ENCODE measurements at regions not wholly inside any gene's neighbourhood (a gene's known extent, or its start where the extent isn't known, plus 50 kb on each side); places are given as distances from the start of the nearest gene placed in this dataset.

DNA sequence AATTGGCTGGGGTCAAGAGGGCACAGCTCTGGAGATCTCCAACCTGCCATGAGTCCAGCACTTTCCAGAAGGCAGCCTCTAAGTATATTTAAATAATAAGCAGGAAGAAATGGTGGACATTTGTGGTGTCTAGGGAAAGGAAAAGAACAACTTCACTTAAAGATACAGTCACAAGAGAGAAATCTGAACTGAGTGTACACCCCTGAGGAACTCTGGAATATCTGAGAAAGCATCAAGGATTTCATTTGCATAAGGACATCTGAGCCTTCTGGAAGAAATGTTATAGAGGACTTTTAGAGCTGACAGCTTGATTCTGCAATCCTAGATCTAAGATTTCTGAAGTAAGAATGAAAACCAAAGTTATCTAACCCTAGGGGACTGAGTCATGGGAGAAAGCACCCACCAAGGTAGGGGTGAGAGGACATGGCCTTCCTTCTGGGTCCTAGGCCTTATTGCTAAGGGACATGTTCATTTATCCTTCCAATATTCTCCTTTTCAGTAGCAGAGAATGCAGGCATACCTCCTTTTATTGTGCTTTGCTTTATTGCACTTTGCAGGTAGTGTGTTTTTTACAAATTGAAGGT is 253.4 kb upstream of the SLC24A2 start:
- POLR2A ChIA-PET, result no interaction called here
- DNase-seq (ENCODE audit: unreplicated experiment), result no peak
- no peaks in the 10 kb centered on the region for H3K36me3 Mint-ChIP-seq (ENCODE audit: insufficient read depth, unreplicated experiment)
- no peak overlapping the region for H3K4me3 Mint-ChIP-seq (ENCODE audit: unreplicated experiment)
- CTCF ChIA-PET, result no interaction called here
- H3K4me1 Mint-ChIP-seq (ENCODE audit: insufficient read depth, unreplicated experiment), result peaks cover 5% of the 10 kb centered on the region
- TF ChIP-seq CTCF (IDR thresholded peaks at IDR 0.05; ENCODE audit: unreplicated experiment), result no peak
- no peaks in the 10 kb centered on the region for H3K9me3 Mint-ChIP-seq (ENCODE audit: unreplicated experiment)
- no TSS peak for BruUV-seq (replicated peaks)
- H3K27me3 Mint-ChIP-seq (ENCODE audit: insufficient read depth, unreplicated experiment), result no peaks in the 10 kb centered on the region
- no peak overlapping the region for H3K27ac Mint-ChIP-seq (ENCODE audit: low read depth, unreplicated experiment)
- intact Hi-C loops (cut with micrococcal nuclease), result no loop called here

DNA sequence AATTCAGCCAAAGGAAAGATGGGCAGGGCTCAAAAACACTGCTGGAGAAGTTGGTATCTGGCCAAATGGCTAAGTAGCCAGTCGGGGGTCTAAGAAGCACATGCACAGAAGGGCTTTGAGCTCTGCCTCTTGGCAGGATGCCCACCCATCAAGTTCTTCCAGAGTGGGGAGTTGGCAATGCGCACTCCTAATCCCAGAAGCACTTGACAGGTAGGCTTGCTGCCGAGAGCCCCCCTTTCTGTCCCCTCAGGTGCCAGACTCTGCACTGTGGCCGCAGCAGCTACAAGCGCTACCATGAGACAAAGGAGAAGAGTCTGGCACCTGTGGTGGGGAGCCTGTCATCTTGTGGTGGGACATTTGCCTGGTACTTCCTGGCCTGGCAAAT is 252.9 kb upstream of the SLC24A2 start:
- peaks cover 5% of the 10 kb centered on the region for H3K4me1 Mint-ChIP-seq (ENCODE audit: insufficient read depth, unreplicated experiment)
- intact Hi-C loops (cut with micrococcal nuclease), result no loop called here
- CTCF ChIA-PET, result no interaction called here

DNA sequence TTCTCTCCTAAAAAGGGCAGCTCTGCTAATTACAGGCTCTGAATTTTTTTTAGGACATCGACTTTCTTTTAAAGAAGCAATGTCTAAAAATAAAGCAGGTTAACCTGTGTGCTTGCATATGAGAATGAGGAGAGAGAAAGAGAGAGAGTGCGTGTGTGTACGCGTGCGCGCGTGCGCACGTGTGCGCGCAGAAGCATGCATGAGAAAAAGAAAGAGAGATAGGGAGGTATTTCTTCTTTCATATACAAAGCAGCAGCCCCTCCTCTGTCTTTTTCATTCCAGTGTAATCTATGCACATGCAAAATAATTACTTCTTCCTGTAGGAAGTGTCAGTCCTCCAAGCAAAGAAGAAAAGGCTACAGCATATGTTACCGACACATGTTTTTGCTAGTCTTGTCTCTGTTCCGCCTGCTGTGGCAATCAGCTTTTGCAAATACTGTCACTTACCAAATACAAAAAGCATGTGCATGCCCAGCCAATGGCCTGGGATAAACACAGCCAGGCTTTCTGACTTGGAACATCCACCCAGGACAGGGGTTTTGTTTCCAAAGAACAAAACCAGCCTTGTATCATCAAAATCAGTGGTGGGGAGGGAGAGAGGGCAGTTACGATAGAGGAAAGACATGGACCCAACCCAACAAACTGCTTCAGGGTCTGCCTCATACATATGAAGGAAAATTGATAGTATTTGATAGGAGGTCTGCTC is 252.3 kb upstream of the SLC24A2 start:
- BruUV-seq (replicated peaks), result no TSS peak
- Mint-ChIP-seq H3K4me3 (ENCODE audit: unreplicated experiment) (no peak overlapping the region), H3K9me3 (ENCODE audit: unreplicated experiment) (no peaks in the 10 kb centered on the region), H3K4me1 (ENCODE audit: insufficient read depth, unreplicated experiment) (peaks cover 5% of the 10 kb centered on the region), H3K27me3 (ENCODE audit: insufficient read depth, unreplicated experiment) (no peaks in the 10 kb centered on the region), H3K27ac (ENCODE audit: low read depth, unreplicated experiment) (no peak overlapping the region), H3K36me3 (ENCODE audit: insufficient read depth, unreplicated experiment) (no peaks in the 10 kb centered on the region)
- DNase-seq (ENCODE audit: unreplicated experiment), result no peak
- ChIA-PET CTCF (no interaction called here), POLR2A (no interaction called here)
- intact Hi-C loops (cut with micrococcal nuclease), result no loop called here
- no peak for TF ChIP-seq CTCF (IDR thresholded peaks at IDR 0.05; ENCODE audit: unreplicated experiment)

More for the DNA sequence above, 252.9 kb upstream of the SLC24A2 start:
- Mint-ChIP-seq H3K27me3 (ENCODE audit: insufficient read depth, unreplicated experiment) (no peaks in the 10 kb centered on the region), H3K4me3 (ENCODE audit: unreplicated experiment) (no peak overlapping the region), H3K36me3 (ENCODE audit: insufficient read depth, unreplicated experiment) (no peaks in the 10 kb centered on the region), H3K9me3 (ENCODE audit: unreplicated experiment) (no peaks in the 10 kb centered on the region), H3K27ac (ENCODE audit: low read depth, unreplicated experiment) (no peak overlapping the region)
- BruUV-seq (replicated peaks), result no TSS peak
- POLR2A ChIA-PET, result no interaction called here
- no peak for TF ChIP-seq CTCF (IDR thresholded peaks at IDR 0.05; ENCODE audit: unreplicated experiment)
- no peak for DNase-seq (ENCODE audit: unreplicated experiment)

DNA sequence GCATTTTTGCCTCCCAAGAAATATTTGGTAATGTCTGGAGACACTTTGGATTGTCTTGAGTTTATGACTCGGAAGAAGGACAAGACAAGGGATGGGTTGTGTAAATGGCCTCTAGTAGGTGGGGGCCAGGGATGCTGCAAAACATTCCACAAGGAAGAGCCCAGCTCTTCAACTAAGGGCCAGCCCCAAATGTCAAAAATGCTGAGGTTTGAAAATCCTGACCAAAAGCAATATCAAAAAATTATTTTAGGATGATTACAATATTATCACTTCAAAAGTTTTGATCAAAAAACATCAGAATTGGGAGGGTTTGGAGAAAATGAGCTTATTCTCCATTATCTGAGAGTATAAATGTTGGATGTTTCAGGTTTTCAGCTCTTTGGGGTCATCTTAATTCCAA is 248.9 kb upstream of the SLC24A2 start:
- no peaks in the 10 kb centered on the region for H3K27me3 Mint-ChIP-seq (ENCODE audit: insufficient read depth, unreplicated experiment)
- no TSS peak for BruUV-seq (replicated peaks)
- no peaks in the 10 kb centered on the region for H3K9me3 Mint-ChIP-seq (ENCODE audit: unreplicated experiment)
- no peaks in the 10 kb centered on the region for H3K4me1 Mint-ChIP-seq (ENCODE audit: insufficient read depth, unreplicated experiment)
- ChIA-PET CTCF (interaction anchor here (0.6 kb wide), 1 partner anchor 949 kb away, joined by 4 read pairs; no protein-coding TSS in a partner anchor), POLR2A (no interaction called here)
- no peak overlapping the region for H3K27ac Mint-ChIP-seq (ENCODE audit: low read depth, unreplicated experiment)
- no peak for TF ChIP-seq CTCF (IDR thresholded peaks at IDR 0.05; ENCODE audit: unreplicated experiment)
- no peak overlapping the region for H3K4me3 Mint-ChIP-seq (ENCODE audit: unreplicated experiment)
- DNase-seq (ENCODE audit: unreplicated experiment), result no peak
- no peaks in the 10 kb centered on the region for H3K36me3 Mint-ChIP-seq (ENCODE audit: insufficient read depth, unreplicated experiment)
- intact Hi-C loops (cut with micrococcal nuclease), result no loop called here

Measured in MCF 10A (cell line).